Caco-2 (cell line): ENCODE measurements at regions not wholly inside any gene's neighbourhood (a gene's known extent, or its start where the extent isn't known, plus 50 kb on each side); places are given as distances from the start of the nearest gene placed in this dataset.

Experiments
- BruUV-seq: library from RNA; stranded (reverse); fragments of 400-500 nt; replicated peaks from 2 replicates; lab custom pipeline; 2021; lab: Mats Ljungman, UMichigan
- CTCF ChIA-PET: fragments of 300-600 bp; sonication (Branson Sonifier 250); formaldehyde crosslinking; loops from one replicate; lab custom pipeline; 2022; ENCODE audit warnings: antibody characterized with exemption; lab: Charles Lee
- POLR2A ChIA-PET: fragments of 300-600 bp; sonication (Branson Sonifier 250); formaldehyde crosslinking; loops from one replicate; lab custom pipeline; 2022; ENCODE audit warnings: antibody characterized with exemption; lab: Charles Lee
- DNase-seq, 2 experiments: peaks; one replicate each; pipeline versions ENCODE4 v3.0.0 to v3.0.0-alpha.2; 2020 to 2022
- H3K27me3 ChIP-seq: replicated peaks from 2 replicates; pipeline ENCODE4 v1.6.0; 2011; ENCODE audit warnings: low read length; ENCODE audit not compliant: control insufficient read depth, insufficient read depth
- H3K36me3 ChIP-seq: 2 replicates; pipeline ENCODE4 v1.5.1; 2011; ENCODE audit warnings: low read length; ENCODE audit not compliant: control insufficient read depth, insufficient read depth
- H3K4me1 ChIP-seq: fragments of 250-450 bp; sonication (Bioruptor Pico); 2 replicates; pipeline ENCODE4 v1.5.1; 2020; ENCODE audit warnings: mild to moderate bottlenecking
- H3K4me3 ChIP-seq: 2 replicates; pipeline ENCODE4 v1.5.1; 2011; ENCODE audit warnings: low read depth, mild to moderate bottlenecking, control low read depth, low read length
- H3K9me3 ChIP-seq: fragments of 250-450 bp; sonication (Bioruptor Pico); 2 replicates; pipeline ENCODE4 v1.5.1; 2020; ENCODE audit warnings: mild to moderate bottlenecking, moderate library complexity
- H3K27ac Mint-ChIP-seq: one replicate; pipeline ENCODE4 v1.8.0; 2022; ENCODE audit warnings: mixed read lengths; ENCODE audit not compliant: unreplicated experiment
- H3K27me3 Mint-ChIP-seq: one replicate; pipeline ENCODE4 v1.8.0; 2022; ENCODE audit warnings: mixed read lengths; ENCODE audit not compliant: insufficient read depth, unreplicated experiment
- H3K36me3 Mint-ChIP-seq: one replicate; pipeline ENCODE4 v1.8.0; 2022; ENCODE audit warnings: mild to moderate bottlenecking, mixed read lengths; ENCODE audit not compliant: insufficient read depth, unreplicated experiment
- H3K4me1 Mint-ChIP-seq: one replicate; pipeline ENCODE4 v1.8.0; 2022; ENCODE audit warnings: low read depth, mixed read lengths; ENCODE audit not compliant: unreplicated experiment
- H3K4me3 Mint-ChIP-seq: one replicate; pipeline ENCODE4 v1.8.0; 2022; ENCODE audit warnings: mild to moderate bottlenecking, moderate library complexity, mixed read lengths; ENCODE audit not compliant: unreplicated experiment
- H3K9me3 Mint-ChIP-seq: one replicate; pipeline ENCODE4 v1.8.0; 2022; ENCODE audit warnings: mixed read lengths; ENCODE audit not compliant: unreplicated experiment
- intact Hi-C: fragments of 100-400 bp; cut with micrococcal nuclease; formaldehyde crosslinking; loops from one replicate; pipeline ENCODE4 v1.10.0; 2022; ENCODE audit not compliant: unreplicated experiment
- TF ChIP-seq, protein P1 (sequence below), 2 experiments: fragments of 200-600 bp in 1 of 2; IDR thresholded peaks; 1 replicate in 1 of 2; 2 replicates in 1 of 2; pipeline versions ENCODE4 v1.5.1 to v1.8.0; 2011 to 2022; ENCODE audit warnings: antibody characterized with exemption in 1 of 2, control low read depth in 1 of 2, inconsistent platforms in 1 of 2, low read depth in 1 of 2, low read length in 1 of 2, mild to moderate bottlenecking in 1 of 2, moderate library complexity in 1 of 2; ENCODE audit not compliant: insufficient read depth in 1 of 2, severe bottlenecking in 1 of 2, unreplicated experiment in 1 of 2

- Mint-ChIP-seq H3K4me1 (no peaks in the 10 kb centered on the region), H3K27me3 (peaks cover 7% of the 10 kb centered on the region), H3K27ac (no peak overlapping the region), H3K9me3 (no peaks in the 10 kb centered on the region), H3K4me3 (no peak overlapping the region), H3K36me3 (no peaks in the 10 kb centered on the region)
- BruUV-seq, result no TSS peak
- POLR2A ChIA-PET, result no interaction called here
- Histone ChIP-seq H3K9me3 (no peaks in the 10 kb centered on the region), H3K36me3 (no peaks in the 10 kb centered on the region), H3K4me1 (no peaks in the 10 kb centered on the region), H3K4me3 (no peak overlapping the region), H3K27me3 (no peaks in the 10 kb centered on the region)
- intact Hi-C loops, result no loop called here
- TF ChIP-seq, protein P1, sequence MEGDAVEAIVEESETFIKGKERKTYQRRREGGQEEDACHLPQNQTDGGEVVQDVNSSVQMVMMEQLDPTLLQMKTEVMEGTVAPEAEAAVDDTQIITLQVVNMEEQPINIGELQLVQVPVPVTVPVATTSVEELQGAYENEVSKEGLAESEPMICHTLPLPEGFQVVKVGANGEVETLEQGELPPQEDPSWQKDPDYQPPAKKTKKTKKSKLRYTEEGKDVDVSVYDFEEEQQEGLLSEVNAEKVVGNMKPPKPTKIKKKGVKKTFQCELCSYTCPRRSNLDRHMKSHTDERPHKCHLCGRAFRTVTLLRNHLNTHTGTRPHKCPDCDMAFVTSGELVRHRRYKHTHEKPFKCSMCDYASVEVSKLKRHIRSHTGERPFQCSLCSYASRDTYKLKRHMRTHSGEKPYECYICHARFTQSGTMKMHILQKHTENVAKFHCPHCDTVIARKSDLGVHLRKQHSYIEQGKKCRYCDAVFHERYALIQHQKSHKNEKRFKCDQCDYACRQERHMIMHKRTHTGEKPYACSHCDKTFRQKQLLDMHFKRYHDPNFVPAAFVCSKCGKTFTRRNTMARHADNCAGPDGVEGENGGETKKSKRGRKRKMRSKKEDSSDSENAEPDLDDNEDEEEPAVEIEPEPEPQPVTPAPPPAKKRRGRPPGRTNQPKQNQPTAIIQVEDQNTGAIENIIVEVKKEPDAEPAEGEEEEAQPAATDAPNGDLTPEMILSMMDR (IDR thresholded peaks at IDR 0.05; ENCODE audit: insufficient read depth in 1 of 2, low read depth in 1 of 2, low read length in 1 of 2, severe bottlenecking in 1 of 2, unreplicated experiment in 1 of 2), result no peak
- no peak for DNase-seq
- CTCF ChIA-PET, result no interaction called here
These were observed 293.6 kb upstream of the ZC3H12C start for GRCh38 chr11:109799604-109800003.

GRCh38 chr11:109804911-109805310 is 288.3 kb upstream of the ZC3H12C start:
- ChIA-PET POLR2A (no interaction called here), CTCF (no interaction called here)
- Mint-ChIP-seq H3K36me3 (no peaks in the 10 kb centered on the region), H3K9me3 (no peaks in the 10 kb centered on the region), H3K27ac (no peak overlapping the region), H3K4me1 (no peaks in the 10 kb centered on the region), H3K4me3 (no peak overlapping the region), H3K27me3 (peaks cover 7% of the 10 kb centered on the region)
- Histone ChIP-seq H3K4me3 (no peak overlapping the region), H3K9me3 (peaks cover 3% of the 10 kb centered on the region; the same call in 1 of the 2 replicates), H3K36me3 (no peaks in the 10 kb centered on the region), H3K4me1 (no peaks in the 10 kb centered on the region), H3K27me3 (no peaks in the 10 kb centered on the region; the same call in 1 of the 2 replicates)
- TF ChIP-seq, protein P1 (IDR thresholded peaks at IDR 0.05; ENCODE audit: insufficient read depth in 1 of 2, low read depth in 1 of 2, low read length in 1 of 2, severe bottlenecking in 1 of 2, unreplicated experiment in 1 of 2), result no peak
- DNase-seq, result no peak
- intact Hi-C loops, result no loop called here
- BruUV-seq, result no TSS peak

GRCh38 chr11:109806205-109806604 is 287.0 kb upstream of the ZC3H12C start:
- no peaks in the 10 kb centered on the region for H3K9me3 Mint-ChIP-seq
- intact Hi-C loops, result no loop called here
- TF ChIP-seq, protein P1 (IDR thresholded peaks at IDR 0.05; ENCODE audit: insufficient read depth in 1 of 2, low read depth in 1 of 2, low read length in 1 of 2, severe bottlenecking in 1 of 2, unreplicated experiment in 1 of 2), result no peak
- no peaks in the 10 kb centered on the region for H3K36me3 Mint-ChIP-seq
- H3K27ac Mint-ChIP-seq, result no peak overlapping the region
- no peaks in the 10 kb centered on the region for H3K36me3 ChIP-seq
- H3K4me1 Mint-ChIP-seq, result no peaks in the 10 kb centered on the region
- peaks cover 3% of the 10 kb centered on the region for H3K27me3 Mint-ChIP-seq
- H3K4me3 Mint-ChIP-seq, result no peak overlapping the region
- H3K27me3 ChIP-seq, result no peaks in the 10 kb centered on the region; the same call in 1 of the 2 replicates
- POLR2A ChIA-PET, result no interaction called here
- CTCF ChIA-PET, result no interaction called here
- no peaks in the 10 kb centered on the region for H3K4me1 ChIP-seq
- DNase-seq, result no peak
- H3K4me3 ChIP-seq, result no peak overlapping the region
- no TSS peak for BruUV-seq
- peaks cover 3% of the 10 kb centered on the region; the same call in 1 of the 2 replicates for H3K9me3 ChIP-seq
